WTC11 (cell line): ENCODE measurements at regions not wholly inside any gene's neighbourhood (a gene's known extent, or its start where the extent isn't known, plus 50 kb on each side); places are given as distances from the start of the nearest gene placed in this dataset.

Experiments used
- ATAC-seq: fragments of 200-7000 bp; cut with Tn5 transposase; 2 replicates; pipeline ENCODE4 v1.10.0; 2021; ENCODE audit warnings: mild to moderate bottlenecking, moderate library complexity
- CTCF ChIA-PET: fragments of 300-600 bp; sonication (Branson Sonifier 250); formaldehyde crosslinking; loops from one replicate; lab custom pipeline; 2021; ENCODE audit warnings: antibody characterized with exemption; lab: Charles Lee
- POLR2A ChIA-PET: fragments of 350-600 bp; sonication (Branson Sonifier 250); formaldehyde crosslinking; loops from one replicate; lab custom pipeline; 2021; ENCODE audit warnings: antibody characterized with exemption; lab: Charles Lee
- DNase-seq: peaks from one replicate; pipeline ENCODE4 v3.0.0; 2021; ENCODE audit warnings: low spot score
- H3K27ac Mint-ChIP-seq: 2 replicates; pipeline ENCODE4 v1.8.0; 2021; ENCODE audit warnings: mixed read lengths
- H3K27me3 Mint-ChIP-seq: 2 replicates; pipeline ENCODE4 v1.8.0; 2021; ENCODE audit warnings: low read depth, mild to moderate bottlenecking, moderate library complexity, mixed read lengths
- H3K36me3 Mint-ChIP-seq: 2 replicates; pipeline ENCODE4 v1.8.0; 2021; ENCODE audit warnings: mixed read lengths
- H3K4me1 Mint-ChIP-seq: 2 replicates; pipeline ENCODE4 v1.8.0; 2022; ENCODE audit warnings: mixed read lengths
- H3K4me3 Mint-ChIP-seq: 2 replicates; pipeline ENCODE4 v1.8.0; 2021; ENCODE audit warnings: mild to moderate bottlenecking, moderate library complexity, mixed read lengths
- H3K9me3 Mint-ChIP-seq: 2 replicates; pipeline ENCODE4 v1.8.0; 2021; ENCODE audit warnings: mixed read lengths
- ATF6 ChIP-seq: sonication (generic); formaldehyde crosslinking; IDR thresholded peaks from 2 replicates; pipeline ENCODE4 v1.8.1; 2023; ENCODE audit warnings: mild to moderate bottlenecking, missing genetic modification reagents
- CDX4 ChIP-seq: fragments of 250-450 bp; sonication (Bioruptor Pico); IDR thresholded peaks from 2 replicates; pipeline ENCODE4 v1.9.0; 2021; ENCODE audit warnings: moderate library complexity, mild to moderate bottlenecking, inconsistent platforms, borderline replicate concordance
- E2F1 ChIP-seq: sonication (generic); formaldehyde crosslinking; IDR thresholded peaks from 2 replicates; pipeline ENCODE4 v1.8.0; 2022; ENCODE audit warnings: mild to moderate bottlenecking, missing genetic modification reagents
- ELF4 ChIP-seq: sonication (generic); formaldehyde crosslinking; IDR thresholded peaks from 2 replicates; pipeline ENCODE4 v1.8.1; 2022; ENCODE audit warnings: low read depth, mild to moderate bottlenecking, moderate library complexity, missing genetic modification reagents
- FOXP1 ChIP-seq: sonication (generic); formaldehyde crosslinking; IDR thresholded peaks from 2 replicates; pipeline ENCODE4 v1.8.0; 2022; ENCODE audit warnings: missing genetic modification reagents, mild to moderate bottlenecking, moderate library complexity, borderline replicate concordance
- GABPB1 ChIP-seq: sonication (generic); formaldehyde crosslinking; IDR thresholded peaks from 2 replicates; pipeline ENCODE4 v1.8.1; 2023; ENCODE audit warnings: mild to moderate bottlenecking, missing genetic modification reagents
- IRF2 ChIP-seq: sonication (generic); formaldehyde crosslinking; IDR thresholded peaks from 2 replicates; pipeline ENCODE4 v1.8.0; 2022; ENCODE audit warnings: low read depth, missing genetic modification reagents, borderline replicate concordance
- JUN ChIP-seq: sonication (generic); formaldehyde crosslinking; IDR thresholded peaks from 2 replicates; pipeline ENCODE4 v1.8.0; 2023; ENCODE audit warnings: mild to moderate bottlenecking, missing genetic modification reagents
- MXD4 ChIP-seq: fragments of 250-450 bp; sonication (Bioruptor Pico); IDR thresholded peaks from 2 replicates; pipeline ENCODE4 v1.8.0; 2021; ENCODE audit warnings: mild to moderate bottlenecking, moderate library complexity, borderline replicate concordance
- PREB ChIP-seq: sonication (generic); formaldehyde crosslinking; IDR thresholded peaks from 2 replicates; pipeline ENCODE4 v1.8.1; 2022; ENCODE audit warnings: mild to moderate bottlenecking, missing genetic modification reagents, moderate library complexity, borderline replicate concordance
- ZBTB21 ChIP-seq: sonication (generic); formaldehyde crosslinking; IDR thresholded peaks from 2 replicates; pipeline ENCODE4 v1.8.1; 2023; ENCODE audit warnings: mild to moderate bottlenecking, missing genetic modification reagents, borderline replicate concordance
- ZMAT4 ChIP-seq: fragments of 250-450 bp; sonication (Bioruptor Pico); IDR thresholded peaks from 2 replicates; pipeline ENCODE4 v1.9.0; 2021; ENCODE audit warnings: mild to moderate bottlenecking
- ZNF263 ChIP-seq: sonication (generic); formaldehyde crosslinking; IDR thresholded peaks from 2 replicates; pipeline ENCODE4 v1.8.1; 2022; ENCODE audit warnings: low read depth, mild to moderate bottlenecking, moderate library complexity, missing genetic modification reagents
- ZNF423 ChIP-seq: fragments of 250-450 bp; sonication (Bioruptor Pico); IDR thresholded peaks from 2 replicates; pipeline ENCODE4 v2.1.2; 2022; ENCODE audit warnings: mild to moderate bottlenecking, moderate library complexity
- ZNF532 ChIP-seq: fragments of 250-450 bp; sonication (Bioruptor Pico); IDR thresholded peaks from 2 replicates; pipeline ENCODE4 v1.9.0; 2021; ENCODE audit warnings: mild to moderate bottlenecking, borderline replicate concordance
- ZSCAN18 ChIP-seq: fragments of 250-450 bp; sonication (Bioruptor Pico); IDR thresholded peaks from 2 replicates; pipeline ENCODE4 v2.1.2; 2022; ENCODE audit warnings: mild to moderate bottlenecking, moderate library complexity

- Mint-ChIP-seq H3K36me3 (no peaks in the 10 kb centered on the region), H3K27me3 (no peaks in the 10 kb centered on the region), H3K27ac (no peak overlapping the region), H3K4me3 (no peak overlapping the region), H3K4me1 (peaks cover 56% of the 10 kb centered on the region), H3K9me3 (no peaks in the 10 kb centered on the region)
- TF ChIP-seq ZNF532 (CRISPR knock-in tag) (no peak), ZSCAN18 (CRISPR knock-in tag) (no peak), FOXP1 (CRISPR knock-in tag) (no peak), ZBTB21 (CRISPR knock-in tag) (no peak), ZMAT4 (CRISPR knock-in tag) (no peak), MXD4 (CRISPR knock-in tag) (no peak), ZNF263 (CRISPR knock-in tag) (no peak), ZNF423 (CRISPR knock-in tag) (no peak), ELF4 (CRISPR knock-in tag) (no peak), PREB (no peak), IRF2 (CRISPR knock-in tag) (no peak), JUN (no peak), CDX4 (no peak), GABPB1 (CRISPR knock-in tag) (no peak), ATF6 (no peak), E2F1 (CRISPR knock-in tag) (no peak)
- CTCF ChIA-PET = no interaction called here
- DNase-seq (no peak), ATAC-seq (no peak)
- POLR2A ChIA-PET = no interaction called here
Measured at GRCh38 chr3:25091934-25092333, 336.1 kb upstream of the RARB start.
